ENCODE measurements at regions not wholly inside any gene's neighbourhood (a gene's known extent, or its start where the extent isn't known, plus 50 kb on each side); places are given as distances from the start of the nearest gene placed in this dataset.

DNA sequence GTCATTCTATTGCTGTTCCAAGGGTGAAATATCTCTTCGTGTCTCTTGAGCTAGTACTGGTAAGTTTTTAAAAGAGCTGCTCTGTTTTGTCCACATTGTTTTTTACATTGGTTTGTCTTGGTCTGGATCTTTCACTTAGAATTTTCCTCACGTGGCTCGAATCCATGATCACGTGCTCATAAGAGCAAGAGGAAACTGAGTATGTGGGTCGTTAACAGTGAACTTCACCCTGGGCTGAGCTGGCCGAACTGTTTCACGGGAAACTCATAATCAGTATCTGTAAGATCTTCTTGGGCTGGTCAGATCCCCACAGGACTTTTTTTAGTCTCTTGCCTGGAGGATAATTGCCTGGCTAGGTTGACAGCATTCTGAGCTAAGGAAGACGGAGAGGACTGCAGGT, 77.8 kb upstream of the HELT start:
- peaks cover 0 to 3% of the 10 kb centered on the region in 2 donors for H3K4me1 ChIP-seq (ENCODE audit: control insufficient read depth in 2 of 2, insufficient read depth in 2 of 2, low read length in 2 of 2)
- H3K9me3 ChIP-seq (ENCODE audit: control insufficient read depth in 2 of 2, low read length in 2 of 2): no peaks in the 10 kb centered on the region
- H3K27me3 ChIP-seq (ENCODE audit: control insufficient read depth in 2 of 2, insufficient read depth in 2 of 2, low read length in 2 of 2): peaks cover 0 to 3% of the 10 kb centered on the region in 2 donors
- no peak overlapping the region for H3K27ac ChIP-seq (ENCODE audit: low read depth in 2 of 2, low read length in 2 of 2)
- H3K36me3 ChIP-seq (ENCODE audit: control insufficient read depth in 2 of 2, insufficient read depth in 2 of 2, low read length in 2 of 2): no peaks in the 10 kb centered on the region
- H3K9ac ChIP-seq (ENCODE audit: low read depth in 1 of 2, low read length in 2 of 2): no peak overlapping the region
- no peak overlapping the region for H3K4me3 ChIP-seq (ENCODE audit: low read length in 2 of 2)

DNA sequence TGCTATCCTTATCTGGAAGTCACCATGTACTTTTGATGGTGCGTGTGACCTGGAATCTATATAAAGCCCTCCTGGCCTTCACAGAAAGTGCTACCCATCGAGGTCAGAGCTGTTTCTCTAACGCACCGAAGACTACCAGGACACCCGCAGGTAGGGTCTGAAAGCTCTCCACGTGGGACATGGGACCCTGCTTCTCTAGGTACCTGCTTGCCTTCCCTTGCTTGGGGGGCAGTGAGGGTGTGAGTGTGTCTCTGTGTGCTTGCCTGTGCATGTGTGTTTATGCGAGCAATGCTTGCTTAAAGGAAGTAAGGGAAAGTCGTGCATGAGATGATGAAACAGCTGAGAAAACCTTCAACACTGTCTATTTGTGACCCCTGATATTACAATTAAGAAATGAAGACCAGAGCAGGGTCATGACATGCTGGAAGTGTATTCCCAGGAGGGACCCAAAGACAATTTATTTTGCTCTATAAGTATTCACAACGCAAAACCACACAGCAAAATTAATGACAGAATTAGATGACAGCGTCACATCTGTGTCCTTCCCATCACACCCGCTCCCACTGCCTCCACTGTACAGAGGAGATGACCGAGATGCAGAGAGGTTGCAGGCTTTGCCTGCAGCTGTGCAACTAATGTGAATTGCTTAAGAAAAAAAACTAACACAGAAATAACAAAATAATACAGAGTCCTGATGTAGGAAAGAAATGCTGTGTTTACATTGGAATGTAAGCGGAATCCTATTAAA, 76.4 kb upstream of the HELT start:
- Histone ChIP-seq H3K36me3 (ENCODE audit: control insufficient read depth in 2 of 2, insufficient read depth in 2 of 2, low read length in 2 of 2) (no peaks in the 10 kb centered on the region), H3K27ac (ENCODE audit: low read depth in 2 of 2, low read length in 2 of 2) (no peak overlapping the region), H3K9ac (ENCODE audit: low read depth in 1 of 2, low read length in 2 of 2) (no peak overlapping the region), H3K27me3 (ENCODE audit: control insufficient read depth in 2 of 2, insufficient read depth in 2 of 2, low read length in 2 of 2) (peaks cover 0 to 3% of the 10 kb centered on the region in 2 donors), H3K4me1 (ENCODE audit: control insufficient read depth in 2 of 2, insufficient read depth in 2 of 2, low read length in 2 of 2) (peaks cover 0 to 3% of the 10 kb centered on the region in 2 donors), H3K4me3 (ENCODE audit: low read length in 2 of 2) (no peak overlapping the region), H3K9me3 (ENCODE audit: control insufficient read depth in 2 of 2, low read length in 2 of 2) (no peaks in the 10 kb centered on the region)

DNA sequence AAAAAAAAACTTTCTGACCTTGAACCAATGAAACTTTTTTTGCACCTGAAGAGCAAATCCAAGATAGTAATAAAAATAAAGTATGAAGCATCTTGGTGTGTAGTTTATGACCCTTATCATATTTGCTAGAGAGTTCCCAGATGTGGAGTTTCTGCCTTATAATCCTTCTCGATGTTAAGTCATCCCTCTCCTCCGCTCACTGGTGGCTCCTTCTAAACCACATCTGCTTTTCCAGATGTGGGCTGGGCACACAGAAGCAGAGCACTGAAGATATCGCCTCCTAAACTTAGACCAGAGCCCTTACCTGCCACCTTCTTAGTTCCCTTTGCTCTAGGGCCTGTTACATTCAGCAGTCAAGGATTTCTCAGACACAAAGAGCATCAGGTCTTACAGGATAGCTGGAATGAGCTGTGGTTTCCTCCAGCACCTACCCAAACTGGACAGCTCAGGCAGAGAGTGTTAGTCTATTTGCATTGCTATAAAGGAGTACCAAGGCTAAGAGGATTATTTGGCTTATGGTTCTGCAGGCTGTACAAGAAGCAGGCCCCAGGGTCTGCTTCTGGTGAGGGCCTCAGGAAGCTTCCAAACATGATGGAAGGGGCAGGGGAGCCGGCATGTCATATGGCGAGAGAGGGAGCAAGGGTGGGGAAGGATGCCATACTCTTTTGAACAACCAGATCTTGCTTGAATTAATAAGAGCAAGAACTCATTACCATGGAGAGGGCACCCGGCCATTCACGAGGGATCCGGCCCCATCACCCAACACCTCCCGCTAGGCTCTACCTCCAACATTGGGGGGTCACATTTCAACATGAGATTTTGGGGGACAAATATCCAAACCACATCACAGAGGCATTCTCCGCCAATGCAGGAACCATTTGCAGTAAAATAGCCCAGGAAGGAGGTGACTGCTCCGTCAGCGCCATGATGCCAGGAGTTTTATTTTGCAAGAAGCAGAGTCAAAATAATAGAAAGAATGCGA, 75.6 kb upstream of the HELT start:
- H3K4me3 ChIP-seq (ENCODE audit: low read length in 2 of 2): no peak overlapping the region
- H3K36me3 ChIP-seq (ENCODE audit: control insufficient read depth in 2 of 2, insufficient read depth in 2 of 2, low read length in 2 of 2): no peaks in the 10 kb centered on the region
- H3K4me1 ChIP-seq (ENCODE audit: control insufficient read depth in 2 of 2, insufficient read depth in 2 of 2, low read length in 2 of 2): no peaks in the 10 kb centered on the region
- peaks cover 0 to 3% of the 10 kb centered on the region in 2 donors for H3K27me3 ChIP-seq (ENCODE audit: control insufficient read depth in 2 of 2, insufficient read depth in 2 of 2, low read length in 2 of 2)
- H3K9me3 ChIP-seq (ENCODE audit: control insufficient read depth in 2 of 2, low read length in 2 of 2): no peaks in the 10 kb centered on the region
- no peak overlapping the region for H3K27ac ChIP-seq (ENCODE audit: low read depth in 2 of 2, low read length in 2 of 2)
- H3K9ac ChIP-seq (ENCODE audit: low read depth in 1 of 2, low read length in 2 of 2): no peak overlapping the region

DNA sequence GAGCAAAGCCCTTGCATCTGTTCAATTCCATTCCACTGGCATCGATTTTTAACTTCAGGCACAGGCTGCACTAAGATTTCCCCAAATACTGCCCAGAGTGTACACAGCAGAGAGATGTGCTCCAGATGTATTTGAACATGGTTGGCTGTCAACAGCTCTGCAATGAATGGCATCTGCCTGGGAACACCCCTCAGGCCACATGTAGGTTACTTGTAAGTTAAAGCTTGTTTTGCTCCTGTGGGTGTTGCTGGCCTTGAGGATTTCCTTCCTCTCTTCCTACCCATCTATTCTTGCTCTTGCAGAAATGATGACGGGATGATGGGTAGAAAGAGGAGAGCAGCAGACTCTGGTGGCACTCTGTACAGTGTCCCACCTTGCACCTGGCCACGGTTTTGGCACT, 69.3 kb upstream of the HELT start:
- no peak overlapping the region for H3K27ac ChIP-seq (ENCODE audit: low read depth in 2 of 2, low read length in 2 of 2)
- no peaks in the 10 kb centered on the region for H3K4me1 ChIP-seq (ENCODE audit: control insufficient read depth in 2 of 2, insufficient read depth in 2 of 2, low read length in 2 of 2)
- H3K36me3 ChIP-seq (ENCODE audit: control insufficient read depth in 2 of 2, insufficient read depth in 2 of 2, low read length in 2 of 2): no peaks in the 10 kb centered on the region

DNA sequence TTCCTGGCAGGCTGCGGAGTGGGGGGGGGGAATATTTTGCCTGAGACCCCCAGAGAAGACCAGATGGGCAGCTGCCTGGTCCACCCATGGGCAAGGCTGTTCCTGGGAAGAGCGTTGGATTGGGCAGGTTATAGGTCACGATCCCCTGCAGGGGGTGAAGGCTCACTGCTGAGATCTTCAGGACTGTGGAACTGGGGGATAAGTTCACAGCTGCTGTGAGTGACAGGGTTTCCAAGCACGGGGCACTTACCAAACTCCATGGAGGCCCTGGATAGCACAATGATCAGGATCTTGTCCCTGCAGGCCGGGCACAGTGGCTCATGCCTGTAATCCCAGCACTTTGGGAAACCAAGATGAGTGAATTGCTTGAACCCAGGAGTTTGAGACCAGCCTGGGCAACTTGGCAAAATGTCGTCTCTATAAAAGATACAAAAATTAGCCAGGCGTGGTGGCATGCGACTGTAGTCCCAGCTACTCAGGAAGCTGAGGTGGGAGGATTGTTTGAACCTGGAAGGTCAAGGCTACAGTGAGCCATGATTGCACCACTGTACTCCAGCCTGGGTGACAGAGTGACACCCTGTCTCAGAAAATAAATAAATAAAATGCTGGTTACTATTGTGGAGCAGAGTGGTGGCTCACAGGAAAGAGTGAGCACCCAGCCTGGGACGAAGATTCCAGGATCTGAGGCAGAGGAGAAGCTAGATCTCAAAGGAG, 68.0 kb upstream of the HELT start:
- Histone ChIP-seq H3K27me3 (ENCODE audit: control insufficient read depth in 2 of 2, insufficient read depth in 2 of 2, low read length in 2 of 2) (peaks cover 0 to 2% of the 10 kb centered on the region in 2 donors), H3K9ac (ENCODE audit: low read depth in 1 of 2, low read length in 2 of 2) (no peak overlapping the region), H3K9me3 (ENCODE audit: control insufficient read depth in 2 of 2, low read length in 2 of 2) (no peaks in the 10 kb centered on the region), H3K4me3 (ENCODE audit: low read length in 2 of 2) (no peak overlapping the region), H3K36me3 (ENCODE audit: control insufficient read depth in 2 of 2, insufficient read depth in 2 of 2, low read length in 2 of 2) (no peaks in the 10 kb centered on the region), H3K27ac (ENCODE audit: low read depth in 2 of 2, low read length in 2 of 2) (no peak overlapping the region), H3K4me1 (ENCODE audit: control insufficient read depth in 2 of 2, insufficient read depth in 2 of 2, low read length in 2 of 2) (no peaks in the 10 kb centered on the region)

More for the DNA sequence above, 69.3 kb upstream of the HELT start:
- no peak overlapping the region for H3K4me3 ChIP-seq (ENCODE audit: low read length in 2 of 2)
- H3K9ac ChIP-seq (ENCODE audit: low read depth in 1 of 2, low read length in 2 of 2): no peak overlapping the region
- no peaks in the 10 kb centered on the region for H3K9me3 ChIP-seq (ENCODE audit: control insufficient read depth in 2 of 2, low read length in 2 of 2)
- peaks cover 0 to 2% of the 10 kb centered on the region in 2 donors for H3K27me3 ChIP-seq (ENCODE audit: control insufficient read depth in 2 of 2, insufficient read depth in 2 of 2, low read length in 2 of 2)

DNA sequence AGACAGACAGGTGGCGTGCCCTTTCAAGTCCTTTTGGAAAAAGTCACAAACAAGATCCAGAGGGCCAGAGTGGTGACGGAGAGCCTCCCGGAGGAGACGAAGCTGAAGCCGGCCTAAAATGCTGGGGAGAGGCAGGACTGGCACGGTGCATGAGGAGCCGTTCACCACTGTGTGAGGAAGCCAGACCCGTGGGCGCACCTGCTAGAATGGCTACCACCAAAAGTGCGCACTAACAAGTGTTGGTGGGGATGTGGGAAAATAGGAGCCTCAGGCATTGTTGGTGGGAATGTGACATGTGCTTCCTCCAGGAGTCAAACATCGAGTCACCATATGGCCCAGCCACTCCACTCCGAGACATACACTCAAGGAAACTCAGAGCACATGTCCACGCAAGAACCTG, 67.4 kb upstream of the HELT start:
- Histone ChIP-seq H3K27ac (ENCODE audit: low read depth in 2 of 2, low read length in 2 of 2) (no peak overlapping the region), H3K9ac (ENCODE audit: low read depth in 1 of 2, low read length in 2 of 2) (no peak overlapping the region), H3K4me3 (ENCODE audit: low read length in 2 of 2) (no peak overlapping the region), H3K36me3 (ENCODE audit: control insufficient read depth in 2 of 2, insufficient read depth in 2 of 2, low read length in 2 of 2) (no peaks in the 10 kb centered on the region), H3K9me3 (ENCODE audit: control insufficient read depth in 2 of 2, low read length in 2 of 2) (no peaks in the 10 kb centered on the region), H3K27me3 (ENCODE audit: control insufficient read depth in 2 of 2, insufficient read depth in 2 of 2, low read length in 2 of 2) (peaks cover 0 to 2% of the 10 kb centered on the region in 2 donors), H3K4me1 (ENCODE audit: control insufficient read depth in 2 of 2, insufficient read depth in 2 of 2, low read length in 2 of 2) (no peaks in the 10 kb centered on the region)

DNA sequence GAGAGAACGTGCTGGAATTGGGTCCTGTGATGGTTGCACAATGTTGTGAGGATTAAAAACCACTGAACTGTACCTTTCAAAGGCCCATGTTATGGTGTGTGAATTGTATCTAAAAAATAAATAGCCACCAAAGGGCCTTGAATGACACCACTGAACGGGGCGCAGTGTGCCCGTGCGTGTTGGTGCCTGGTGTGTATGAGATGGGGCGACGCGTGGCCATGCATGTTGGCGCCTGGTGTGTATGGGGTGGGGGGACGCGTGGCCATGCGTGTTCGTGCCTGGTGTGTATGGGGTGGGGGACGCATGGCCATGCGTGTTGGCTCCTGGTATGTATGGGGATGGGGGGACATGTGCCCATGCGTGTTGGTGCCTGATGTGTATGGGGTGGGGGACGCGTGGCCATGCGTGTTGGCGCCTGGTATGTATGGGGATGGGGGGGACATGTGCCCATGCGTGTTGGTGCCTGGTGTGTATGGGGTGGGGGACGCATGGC, 66.6 kb upstream of the HELT start:
- Histone ChIP-seq H3K27ac (ENCODE audit: low read depth in 2 of 2, low read length in 2 of 2) (no peak overlapping the region), H3K9ac (ENCODE audit: low read depth in 1 of 2, low read length in 2 of 2) (no peak overlapping the region), H3K4me1 (ENCODE audit: control insufficient read depth in 2 of 2, insufficient read depth in 2 of 2, low read length in 2 of 2) (no peaks in the 10 kb centered on the region), H3K36me3 (ENCODE audit: control insufficient read depth in 2 of 2, insufficient read depth in 2 of 2, low read length in 2 of 2) (no peaks in the 10 kb centered on the region), H3K27me3 (ENCODE audit: control insufficient read depth in 2 of 2, insufficient read depth in 2 of 2, low read length in 2 of 2) (peaks cover 0 to 2% of the 10 kb centered on the region in 2 donors), H3K4me3 (ENCODE audit: low read length in 2 of 2) (no peak overlapping the region), H3K9me3 (ENCODE audit: control insufficient read depth in 2 of 2, low read length in 2 of 2) (no peaks in the 10 kb centered on the region)

DNA sequence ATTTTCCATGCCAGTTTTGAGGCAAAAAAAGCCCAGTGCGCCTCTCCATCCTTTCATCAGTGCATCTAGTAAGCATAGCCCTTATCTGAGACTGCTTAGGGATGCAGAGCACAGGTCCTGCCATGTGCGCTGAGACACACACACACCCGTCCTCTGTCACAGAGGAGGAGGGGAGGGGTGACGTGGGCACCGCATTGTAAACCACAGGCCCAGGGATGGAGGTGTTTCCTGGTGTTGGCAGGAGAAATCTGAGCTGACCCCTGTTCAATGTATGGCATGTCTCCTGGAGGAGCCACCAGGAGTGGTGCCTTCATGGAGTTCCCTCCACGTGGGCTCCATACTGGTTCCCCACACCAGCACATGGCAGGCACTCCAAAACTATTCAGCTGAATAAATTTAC, 65.8 kb upstream of the HELT start:
- H3K4me3 ChIP-seq (ENCODE audit: low read length in 2 of 2): no peak overlapping the region
- no peak overlapping the region for H3K9ac ChIP-seq (ENCODE audit: low read depth in 1 of 2, low read length in 2 of 2)
- peaks cover 0 to 2% of the 10 kb centered on the region in 2 donors for H3K27me3 ChIP-seq (ENCODE audit: control insufficient read depth in 2 of 2, insufficient read depth in 2 of 2, low read length in 2 of 2)
- no peaks in the 10 kb centered on the region for H3K9me3 ChIP-seq (ENCODE audit: control insufficient read depth in 2 of 2, low read length in 2 of 2)
- no peak overlapping the region for H3K27ac ChIP-seq (ENCODE audit: low read depth in 2 of 2, low read length in 2 of 2)
- H3K36me3 ChIP-seq (ENCODE audit: control insufficient read depth in 2 of 2, insufficient read depth in 2 of 2, low read length in 2 of 2): no peaks in the 10 kb centered on the region
- H3K4me1 ChIP-seq (ENCODE audit: control insufficient read depth in 2 of 2, insufficient read depth in 2 of 2, low read length in 2 of 2): no peaks in the 10 kb centered on the region

DNA sequence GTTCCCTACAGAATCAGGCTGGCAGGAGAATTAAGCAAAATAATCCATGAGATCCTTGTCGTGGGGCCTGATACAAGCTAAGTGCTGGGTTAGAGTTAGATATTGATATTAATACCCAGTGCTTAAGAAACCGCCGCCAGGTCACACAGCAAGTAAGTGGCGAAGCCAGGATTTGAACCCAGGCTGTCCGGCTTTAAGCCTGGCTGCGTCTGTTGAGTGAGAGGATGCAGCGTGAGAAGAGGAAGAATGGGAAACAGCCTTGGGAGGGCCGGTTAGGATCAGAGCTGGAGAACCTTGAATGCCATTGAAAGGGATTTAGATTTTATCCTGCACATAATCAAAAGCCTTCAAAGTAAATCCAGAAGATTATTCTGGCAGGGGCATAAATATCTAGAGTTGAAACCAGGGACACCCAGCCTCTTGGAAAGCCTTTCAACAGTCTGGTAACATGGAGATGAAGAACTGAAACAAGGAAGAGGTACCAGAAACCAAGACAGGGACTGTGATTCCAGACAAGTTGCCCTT, 64.8 kb upstream of the HELT start:
- no peak overlapping the region for H3K4me3 ChIP-seq (ENCODE audit: low read length in 2 of 2)
- H3K4me1 ChIP-seq (ENCODE audit: control insufficient read depth in 2 of 2, insufficient read depth in 2 of 2, low read length in 2 of 2): no peaks in the 10 kb centered on the region
- H3K36me3 ChIP-seq (ENCODE audit: control insufficient read depth in 2 of 2, insufficient read depth in 2 of 2, low read length in 2 of 2): no peaks in the 10 kb centered on the region
- no peak overlapping the region for H3K9ac ChIP-seq (ENCODE audit: low read depth in 1 of 2, low read length in 2 of 2)
- H3K27me3 ChIP-seq (ENCODE audit: control insufficient read depth in 2 of 2, insufficient read depth in 2 of 2, low read length in 2 of 2): peaks cover 0 to 2% of the 10 kb centered on the region in 2 donors
- H3K27ac ChIP-seq (ENCODE audit: low read depth in 2 of 2, low read length in 2 of 2): no peak overlapping the region
- H3K9me3 ChIP-seq (ENCODE audit: control insufficient read depth in 2 of 2, low read length in 2 of 2): no peaks in the 10 kb centered on the region
